ENCODE measurements at regions not wholly inside any gene's neighbourhood (a gene's known extent, or its start where the extent isn't known, plus 50 kb on each side); places are given as distances from the start of the nearest gene placed in this dataset.

DNA sequence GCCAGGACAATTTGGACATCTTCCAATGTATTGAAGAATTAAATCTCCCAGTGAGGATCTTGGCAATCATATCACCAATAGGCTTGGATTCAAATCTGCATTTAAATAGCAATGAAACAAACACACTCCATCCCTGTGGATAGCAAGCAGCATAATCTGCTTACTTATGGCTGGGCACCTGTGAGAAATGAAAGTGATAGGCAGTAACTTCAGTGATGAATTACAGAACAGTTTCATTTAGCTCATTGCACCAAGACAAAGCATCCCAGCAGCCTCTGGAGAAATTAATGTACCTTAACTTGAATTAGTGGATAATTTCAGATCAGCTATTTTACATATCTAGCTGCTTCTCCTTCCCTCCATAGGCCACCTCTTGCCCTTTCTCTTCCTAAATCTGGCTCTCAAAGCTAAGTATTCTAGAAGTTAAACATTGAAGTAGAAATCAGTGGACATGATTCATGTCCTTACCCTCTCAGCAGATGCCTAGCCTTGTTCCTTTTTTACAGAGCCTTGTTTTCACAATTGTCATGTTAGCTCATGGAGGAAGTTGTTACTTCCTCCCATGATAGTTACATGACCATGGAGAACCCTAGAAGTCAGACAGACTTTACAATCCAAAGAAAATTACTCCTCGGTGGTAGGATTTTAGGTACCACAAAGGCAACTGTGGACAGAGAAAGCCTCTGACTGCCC, 88.5 kb upstream of the TACR1 start:
- intact Hi-C loops (cut with DNase I) = no loop called here
- no peaks in the 10 kb centered on the region for H3K36me3 ChIP-seq
- no peak for TF ChIP-seq POLR2AphosphoS5 (IDR thresholded peaks at IDR 0.05)
- H3K4me1 ChIP-seq = no peaks in the 10 kb centered on the region
- DNase-seq (ENCODE audit: extremely low spot score) = no peak
- H3K9me3 ChIP-seq = no peaks in the 10 kb centered on the region
- WGBS = 58% methylated on average over 1 of the region's 1 CpG
- H3K27me3 ChIP-seq = no peaks in the 10 kb centered on the region
- H3K4me3 ChIP-seq = no peak overlapping the region
- H3K27ac ChIP-seq (replicated peaks in 1 of 4) = no peak overlapping the region

DNA sequence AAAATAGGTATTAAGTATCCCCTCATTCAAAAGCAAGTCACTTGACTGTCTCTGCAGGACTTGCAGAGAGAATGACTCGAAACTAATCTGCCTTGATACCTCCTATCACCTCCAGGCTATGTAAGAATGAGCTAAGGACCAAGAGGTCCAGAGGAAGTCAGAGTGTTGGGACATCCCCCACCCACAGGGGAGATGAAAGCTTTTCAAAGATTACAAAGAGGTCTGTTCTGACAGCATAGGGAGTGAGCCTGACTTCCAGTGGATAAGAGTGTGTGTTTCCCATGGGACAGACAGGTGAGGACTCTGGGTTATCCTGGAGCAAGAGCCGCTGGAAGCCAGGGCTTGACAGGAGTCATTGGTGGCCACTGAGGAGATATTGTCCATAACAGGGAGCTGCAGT, 85.0 kb upstream of the TACR1 start:
- no peak for DNase-seq (ENCODE audit: extremely low spot score)
- H3K9me3 ChIP-seq = no peaks in the 10 kb centered on the region
- TF ChIP-seq, protein P1, sequence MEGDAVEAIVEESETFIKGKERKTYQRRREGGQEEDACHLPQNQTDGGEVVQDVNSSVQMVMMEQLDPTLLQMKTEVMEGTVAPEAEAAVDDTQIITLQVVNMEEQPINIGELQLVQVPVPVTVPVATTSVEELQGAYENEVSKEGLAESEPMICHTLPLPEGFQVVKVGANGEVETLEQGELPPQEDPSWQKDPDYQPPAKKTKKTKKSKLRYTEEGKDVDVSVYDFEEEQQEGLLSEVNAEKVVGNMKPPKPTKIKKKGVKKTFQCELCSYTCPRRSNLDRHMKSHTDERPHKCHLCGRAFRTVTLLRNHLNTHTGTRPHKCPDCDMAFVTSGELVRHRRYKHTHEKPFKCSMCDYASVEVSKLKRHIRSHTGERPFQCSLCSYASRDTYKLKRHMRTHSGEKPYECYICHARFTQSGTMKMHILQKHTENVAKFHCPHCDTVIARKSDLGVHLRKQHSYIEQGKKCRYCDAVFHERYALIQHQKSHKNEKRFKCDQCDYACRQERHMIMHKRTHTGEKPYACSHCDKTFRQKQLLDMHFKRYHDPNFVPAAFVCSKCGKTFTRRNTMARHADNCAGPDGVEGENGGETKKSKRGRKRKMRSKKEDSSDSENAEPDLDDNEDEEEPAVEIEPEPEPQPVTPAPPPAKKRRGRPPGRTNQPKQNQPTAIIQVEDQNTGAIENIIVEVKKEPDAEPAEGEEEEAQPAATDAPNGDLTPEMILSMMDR (IDR thresholded peaks at IDR 0.05) = no peak
- no peak for TF ChIP-seq POLR2AphosphoS5 (IDR thresholded peaks at IDR 0.05)
- 82% methylated on average over 2 of the region's 2 CpGs for WGBS
- H3K36me3 ChIP-seq = no peaks in the 10 kb centered on the region
- no peak overlapping the region for H3K27ac ChIP-seq (replicated peaks in 1 of 4)
- intact Hi-C loops (cut with DNase I) = no loop called here
- H3K27me3 ChIP-seq = no peaks in the 10 kb centered on the region
- no peak overlapping the region for H3K4me3 ChIP-seq
- no peaks in the 10 kb centered on the region for H3K4me1 ChIP-seq

DNA sequence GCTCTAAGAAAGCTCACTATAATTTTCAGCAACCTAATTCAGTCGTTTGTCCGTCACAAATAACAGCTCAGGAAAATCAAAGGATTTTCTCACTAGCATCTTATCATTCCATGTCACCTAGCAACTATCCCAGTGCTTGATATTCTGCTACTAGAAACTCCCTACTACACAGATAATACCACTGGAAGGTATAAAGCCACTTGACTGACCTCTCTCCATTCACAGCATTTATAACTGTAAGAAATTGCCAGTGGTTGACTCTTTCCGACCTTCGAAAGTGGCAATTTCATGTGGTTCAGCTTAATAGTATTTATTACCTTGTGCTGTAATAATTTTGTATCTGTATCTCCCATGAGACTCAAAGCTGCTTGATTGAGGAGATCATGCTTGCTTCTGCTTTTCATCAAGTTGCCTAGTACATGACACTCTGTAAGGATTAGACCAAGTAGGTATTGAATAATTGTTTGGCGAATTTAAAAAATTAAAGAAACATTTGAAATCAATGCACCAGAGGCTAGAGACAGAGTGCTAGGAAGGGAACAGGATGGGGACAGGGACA, 79.6 kb upstream of the TACR1 start:
- no peaks in the 10 kb centered on the region for H3K9me3 ChIP-seq
- H3K36me3 ChIP-seq = no peaks in the 10 kb centered on the region
- no peak overlapping the region for H3K4me3 ChIP-seq
- no peaks in the 10 kb centered on the region for H3K27me3 ChIP-seq
- no peak for DNase-seq (ENCODE audit: extremely low spot score)
- TF ChIP-seq POLR2AphosphoS5 (IDR thresholded peaks at IDR 0.05) = no peak
- TF ChIP-seq POLR2A (IDR thresholded peaks at IDR 0.05; ENCODE audit: low read depth) = no peak
- intact Hi-C loops (cut with DNase I) = no loop called here
- no peaks in the 10 kb centered on the region for H3K4me1 ChIP-seq
- no peak overlapping the region for H3K27ac ChIP-seq (replicated peaks in 1 of 4)
- 88% methylated on average over 5 of the region's 5 CpGs for WGBS

DNA sequence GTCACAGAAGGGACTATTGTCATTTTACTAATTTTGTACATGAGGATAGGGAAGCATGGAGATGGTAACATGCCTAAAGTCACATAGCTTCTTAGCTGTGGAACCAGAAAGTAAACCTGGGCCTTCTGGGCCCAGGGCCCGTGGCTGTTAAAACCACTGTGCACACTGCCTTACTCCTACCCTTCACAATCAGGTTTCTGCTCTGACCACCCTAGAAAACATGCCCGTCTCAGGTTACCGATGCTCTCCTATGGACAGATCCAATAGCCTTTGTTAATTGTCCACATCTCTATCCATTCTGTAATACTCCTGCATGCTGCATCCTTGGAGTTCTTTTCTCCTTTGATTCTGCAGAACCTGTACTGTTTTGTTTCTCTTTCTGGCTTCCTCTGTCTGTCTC, 79.0 kb upstream of the TACR1 start:
- no peak for DNase-seq (ENCODE audit: extremely low spot score)
- Histone ChIP-seq H3K36me3 (no peaks in the 10 kb centered on the region), H3K27ac (replicated peaks in 1 of 4) (no peak overlapping the region), H3K4me3 (no peak overlapping the region), H3K4me1 (no peaks in the 10 kb centered on the region), H3K27me3 (no peaks in the 10 kb centered on the region), H3K9me3 (peaks cover 0 to 4% (median 0%) of the 10 kb centered on the region in 4 donors)
- intact Hi-C loops (cut with DNase I) = no loop called here
- 85% methylated on average over 3 of the region's 3 CpGs for WGBS
- TF ChIP-seq POLR2A (IDR thresholded peaks at IDR 0.05; ENCODE audit: low read depth) (no peak), EP300 (IDR thresholded peaks at IDR 0.05) (no peak), POLR2AphosphoS5 (IDR thresholded peaks at IDR 0.05) (no peak)
- TF ChIP-seq, protein P1 (IDR thresholded peaks at IDR 0.05) = no peak

DNA sequence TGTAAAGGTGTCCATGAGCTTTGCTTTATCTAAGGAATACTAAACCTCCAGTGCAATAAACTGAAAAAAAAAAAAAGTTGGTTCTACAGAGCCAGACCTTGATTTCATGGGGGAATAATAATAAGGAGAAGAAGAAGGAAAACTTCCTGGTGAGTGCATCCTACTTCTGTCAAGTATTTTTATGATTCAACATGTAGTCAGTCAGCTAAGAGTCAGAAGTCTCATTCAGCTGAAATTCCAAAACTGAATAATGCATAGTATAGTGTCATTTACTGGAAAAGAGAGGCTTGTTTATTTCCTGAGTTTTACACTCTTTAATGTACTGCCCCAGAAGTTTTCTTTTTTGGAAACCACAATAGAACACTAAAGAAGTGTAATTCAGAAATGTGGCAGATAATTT, 77.8 kb upstream of the TACR1 start:
- H3K27ac ChIP-seq (replicated peaks in 1 of 4) = no peak overlapping the region
- H3K9me3 ChIP-seq = peaks cover 0 to 6% (median 0%) of the 10 kb centered on the region in 4 donors
- no peaks in the 10 kb centered on the region for H3K27me3 ChIP-seq
- no peak overlapping the region for H3K4me3 ChIP-seq
- H3K4me1 ChIP-seq = no peaks in the 10 kb centered on the region
- DNase-seq (ENCODE audit: extremely low spot score) = no peak
- H3K36me3 ChIP-seq = no peaks in the 10 kb centered on the region
- intact Hi-C loops (cut with DNase I) = no loop called here
- TF ChIP-seq POLR2AphosphoS5 (IDR thresholded peaks at IDR 0.05) (no peak), EP300 (IDR thresholded peaks at IDR 0.05) (no peak), POLR2A (IDR thresholded peaks at IDR 0.05; ENCODE audit: low read depth) (no peak)
- TF ChIP-seq, protein P1 (IDR thresholded peaks at IDR 0.05) = no peak

Data from esophagus muscularis mucosa (tissue), 4 donors.